Mesenchymal stem cell (in vitro differentiated cells and primary cell): ENCODE measurements at regions not wholly inside any gene's neighbourhood (a gene's known extent, or its start where the extent isn't known, plus 50 kb on each side); places are given as distances from the start of the nearest gene placed in this dataset.

ENCODE experiments used
- DNase-seq: peaks from one replicate; pipeline ENCODE4 v3.0.0-alpha.2; 2013
- H2AFZ ChIP-seq: one replicate; pipeline ENCODE4 v1.6.1; 2013; ENCODE audit warnings: low read depth, mild to moderate bottlenecking, control low read depth, inconsistent platforms, low read length, moderate library complexity
- H2AK5ac ChIP-seq: 2 replicates; pipeline ENCODE4 v1.6.1; 2013; ENCODE audit warnings: low read length, moderate library complexity, mild to moderate bottlenecking, inconsistent platforms; ENCODE audit not compliant: severe bottlenecking
- H2BK120ac ChIP-seq: one replicate; pipeline ENCODE4 v1.6.1; 2013; ENCODE audit warnings: low read depth, mild to moderate bottlenecking, inconsistent platforms, low read length, moderate library complexity
- H2BK12ac ChIP-seq, 2 experiments: one replicate each; pipeline ENCODE4 v1.6.1; 2013; ENCODE audit warnings: inconsistent platforms in 2 of 2, low read length in 2 of 2, mild to moderate bottlenecking in 2 of 2, moderate library complexity in 2 of 2, control low read depth in 1 of 2
- H2BK15ac ChIP-seq: one replicate; pipeline ENCODE4 v1.6.1; 2013; ENCODE audit warnings: mild to moderate bottlenecking, low read depth, inconsistent platforms; ENCODE audit not compliant: poor library complexity, severe bottlenecking
- H2BK5ac ChIP-seq: 2 replicates; pipeline ENCODE4 v1.6.1; 2013; ENCODE audit warnings: low read depth, mild to moderate bottlenecking, low read length, control low read depth, inconsistent platforms; ENCODE audit not compliant: poor library complexity, severe bottlenecking
- H3K14ac ChIP-seq, 2 experiments: one replicate each; pipeline ENCODE4 v1.6.1; 2013; ENCODE audit warnings: inconsistent platforms in 2 of 2, low read length in 2 of 2, control low read depth in 1 of 2, mild to moderate bottlenecking in 1 of 2, moderate library complexity in 1 of 2
- H3K18ac ChIP-seq, 2 experiments: one replicate each; pipeline ENCODE4 v1.6.1; 2013; ENCODE audit warnings: inconsistent platforms in 2 of 2, low read length in 2 of 2, control low read depth in 1 of 2, low read depth in 1 of 2, mild to moderate bottlenecking in 1 of 2
- H3K23ac ChIP-seq, 2 experiments: one replicate each; pipeline ENCODE4 v1.6.1; 2013; ENCODE audit warnings: inconsistent platforms in 2 of 2, low read length in 2 of 2, mild to moderate bottlenecking in 2 of 2, moderate library complexity in 2 of 2, control low read depth in 1 of 2
- H3K27ac ChIP-seq: 2 replicates; pipeline ENCODE4 v1.5.1; 2013; ENCODE audit warnings: mild to moderate bottlenecking, moderate library complexity, low read length, control low read depth, inconsistent platforms; ENCODE audit not compliant: poor library complexity, severe bottlenecking
- H3K27me3 ChIP-seq, 2 experiments: 2 replicates each; pipeline versions ENCODE4 v1.6.1 to v1.7.0; 2013; ENCODE audit warnings: low read length in 2 of 2, mild to moderate bottlenecking in 2 of 2, moderate library complexity in 2 of 2, control low read depth in 1 of 2, inconsistent platforms in 1 of 2; ENCODE audit not compliant: control insufficient read depth in 1 of 2, insufficient read depth in 1 of 2
- H3K36me3 ChIP-seq, 2 experiments: 2 replicates each; pipeline versions ENCODE4 v1.6.1 to v1.7.0; 2013; ENCODE audit warnings: low read length in 2 of 2, control low read depth in 1 of 2, inconsistent platforms in 1 of 2, low read depth in 1 of 2, mild to moderate bottlenecking in 1 of 2; ENCODE audit not compliant: insufficient read depth in 2 of 2, control insufficient read depth in 1 of 2
- H3K4ac ChIP-seq, 2 experiments: one replicate each; pipeline ENCODE4 v1.6.1; 2013; ENCODE audit warnings: inconsistent platforms in 2 of 2, low read length in 2 of 2, mild to moderate bottlenecking in 2 of 2, moderate library complexity in 2 of 2, control low read depth in 1 of 2, low read depth in 1 of 2
- H3K4me1 ChIP-seq: 2 replicates; pipeline ENCODE4 v1.6.1; 2013; ENCODE audit warnings: low read depth, low read length, control low read depth; ENCODE audit not compliant: control insufficient read depth, insufficient read depth
- H3K4me2 ChIP-seq: 2 replicates; pipeline ENCODE4 v1.6.1; 2013; ENCODE audit warnings: low read length, mild to moderate bottlenecking, inconsistent platforms; ENCODE audit not compliant: poor library complexity, severe bottlenecking
- H3K4me3 ChIP-seq, 2 experiments: 2 replicates each; pipeline versions ENCODE4 v1.5.1 to v1.7.0; 2013; ENCODE audit warnings: low read length in 2 of 2, mild to moderate bottlenecking in 2 of 2, control low read depth in 1 of 2, low read depth in 1 of 2; ENCODE audit not compliant: insufficient read depth in 1 of 2
- H3K79me1 ChIP-seq: replicated peaks from 2 replicates; pipeline ENCODE4 v1.6.1; 2013; ENCODE audit warnings: mild to moderate bottlenecking, control low read depth, low read length, inconsistent platforms; ENCODE audit not compliant: poor library complexity, severe bottlenecking
- H3K9ac ChIP-seq: 2 replicates; pipeline ENCODE4 v1.7.0; 2013; ENCODE audit warnings: mild to moderate bottlenecking, low read length, moderate library complexity
- H3K9me3 ChIP-seq: 2 replicates; pipeline ENCODE4 v1.7.0; 2013; ENCODE audit warnings: mild to moderate bottlenecking, low read length; ENCODE audit not compliant: control insufficient read depth
- H4K8ac ChIP-seq: one replicate; pipeline ENCODE4 v1.6.1; 2013; ENCODE audit warnings: inconsistent platforms, mild to moderate bottlenecking, low read length, moderate library complexity
- H4K91ac ChIP-seq: one replicate; pipeline ENCODE4 v1.6.1; 2013; ENCODE audit warnings: mild to moderate bottlenecking, low read length, inconsistent platforms
- WGBS: methylation state at CpG from one replicate; pipeline ENCODE4 v1.1.7; 2013; ENCODE audit warnings: mixed read lengths; 5-methylcytosine and 5-hydroxymethylcytosine counted together

- H2AFZ ChIP-seq: no peak overlapping the region
- H3K23ac ChIP-seq: no peak overlapping the region
- no peak overlapping the region for H3K27ac ChIP-seq
- no peak overlapping the region for H4K91ac ChIP-seq
- H2BK120ac ChIP-seq: no peak overlapping the region
- H2AK5ac ChIP-seq: no peak overlapping the region
- no peak overlapping the region for H3K4me3 ChIP-seq
- no peak overlapping the region for H4K8ac ChIP-seq
- H3K4ac ChIP-seq: no peak overlapping the region
- no peak overlapping the region for H2BK12ac ChIP-seq
- no peak overlapping the region for H3K4me2 ChIP-seq
- no peak overlapping the region for H3K9ac ChIP-seq
- no peak overlapping the region for H2BK15ac ChIP-seq
- no peaks in the 10 kb centered on the region for H3K27me3 ChIP-seq
- H3K36me3 ChIP-seq: no peaks in the 10 kb centered on the region
- H3K14ac ChIP-seq: no peak overlapping the region
- no peak overlapping the region for H3K18ac ChIP-seq
- no peak overlapping the region for H2BK5ac ChIP-seq
- H3K9me3 ChIP-seq: no peaks in the 10 kb centered on the region
- 40% methylated on average over 2 of the region's 2 CpGs for WGBS
- no peaks in the 10 kb centered on the region for H3K79me1 ChIP-seq
- no peaks in the 10 kb centered on the region for H3K4me1 ChIP-seq
- DNase-seq: no peak
Measured at GRCh38 chr6:54050750-54051149, 60.5 kb upstream of the MLIP start.

DNA sequence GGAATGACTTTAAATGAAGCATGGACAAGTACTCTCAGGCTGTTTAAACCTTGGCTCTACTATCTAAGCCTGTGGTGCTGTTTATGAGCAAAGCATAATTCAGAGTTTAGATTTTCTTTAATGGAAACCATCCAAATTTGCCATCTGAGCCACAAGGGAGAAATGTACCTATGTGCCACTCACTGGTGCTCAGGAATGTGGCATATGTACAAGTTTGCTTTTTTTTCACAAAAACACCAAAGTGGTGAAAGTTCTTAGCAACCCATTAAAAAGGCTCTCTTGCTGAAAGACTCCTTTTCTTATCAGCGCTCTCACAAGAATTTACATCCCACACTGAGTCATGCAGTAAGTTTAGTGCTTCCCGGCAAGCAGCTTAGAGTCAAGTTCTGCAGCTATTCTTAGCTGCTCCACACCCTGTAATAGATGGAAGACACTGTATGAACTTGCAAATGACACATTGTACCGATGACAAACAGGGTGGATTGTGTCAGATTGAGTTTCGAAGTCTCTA is 57.3 kb upstream of the MLIP start:
- 0% methylated on average over 4 of the region's 4 CpGs for WGBS
- no peak overlapping the region for H3K14ac ChIP-seq

GRCh38 chr6:54056105-54056504 is 55.1 kb upstream of the MLIP start:
- H3K23ac ChIP-seq: no peak overlapping the region
- no peaks in the 10 kb centered on the region for H3K4me1 ChIP-seq
- H3K27ac ChIP-seq: no peak overlapping the region
- no peak overlapping the region for H2BK15ac ChIP-seq
- H3K27me3 ChIP-seq: no peaks in the 10 kb centered on the region
- H2BK120ac ChIP-seq: peak overlapping the region; percentile 15
- H3K36me3 ChIP-seq: no peaks in the 10 kb centered on the region
- H2AFZ ChIP-seq: no peak overlapping the region
- no peak overlapping the region for H4K8ac ChIP-seq
- H4K91ac ChIP-seq: no peak overlapping the region
- no peaks in the 10 kb centered on the region for H3K9me3 ChIP-seq
- WGBS: 79% methylated on average over 3 of the region's 3 CpGs
- no peak overlapping the region for H3K18ac ChIP-seq
- H3K14ac ChIP-seq: no peak overlapping the region
- H3K4me2 ChIP-seq: no peak overlapping the region
- no peak overlapping the region for H2AK5ac ChIP-seq
- no peak overlapping the region for H3K9ac ChIP-seq
- peak overlapping the region; percentile 42 to 93 for H2BK12ac ChIP-seq
- DNase-seq: no peak
- no peak overlapping the region for H3K4me3 ChIP-seq
- no peak overlapping the region for H3K4ac ChIP-seq
- no peak overlapping the region for H2BK5ac ChIP-seq
- H3K79me1 ChIP-seq: no peaks in the 10 kb centered on the region

More for the DNA sequence above, 57.3 kb upstream of the MLIP start:
- Histone ChIP-seq H3K9ac (peak overlapping the region; percentile 61), H3K4ac (no peak overlapping the region), H2BK12ac (no peak overlapping the region), H3K4me2 (no peak overlapping the region), H3K23ac (no peak overlapping the region), H4K8ac (no peak overlapping the region), H3K9me3 (no peaks in the 10 kb centered on the region), H3K4me3 (peak overlapping the region in 1 of 2 experiments; percentile 35), H3K36me3 (no peaks in the 10 kb centered on the region), H2BK15ac (no peak overlapping the region), H3K27me3 (no peaks in the 10 kb centered on the region), H3K27ac (peak overlapping the region; percentile 70), H2BK5ac (no peak overlapping the region), H2BK120ac (no peak overlapping the region), H3K4me1 (no peaks in the 10 kb centered on the region), H3K18ac (no peak overlapping the region), H4K91ac (no peak overlapping the region), H3K79me1 (no peaks in the 10 kb centered on the region), H2AFZ (no peak overlapping the region), H2AK5ac (no peak overlapping the region)
- DNase-seq: peak; percentile 95

- H3K4me2 ChIP-seq: no peak overlapping the region
- no peak overlapping the region for H3K27ac ChIP-seq
- H2BK15ac ChIP-seq: no peak overlapping the region
- no peak overlapping the region for H2BK5ac ChIP-seq
- H3K79me1 ChIP-seq: no peaks in the 10 kb centered on the region
- H3K27me3 ChIP-seq: no peaks in the 10 kb centered on the region
- no peak for DNase-seq
- H3K23ac ChIP-seq: no peak overlapping the region
- no peak overlapping the region for H2BK120ac ChIP-seq
- no peak overlapping the region for H3K4ac ChIP-seq
- no peak overlapping the region for H3K4me3 ChIP-seq
- H4K8ac ChIP-seq: no peak overlapping the region
- no peaks in the 10 kb centered on the region for H3K9me3 ChIP-seq
- WGBS: 100% methylated on average over 1 of the region's 1 CpG
- no peak overlapping the region for H3K14ac ChIP-seq
- H2AK5ac ChIP-seq: no peak overlapping the region
- no peaks in the 10 kb centered on the region for H3K4me1 ChIP-seq
- no peak overlapping the region for H2AFZ ChIP-seq
- H3K9ac ChIP-seq: no peak overlapping the region
- H4K91ac ChIP-seq: no peak overlapping the region
- H3K36me3 ChIP-seq: no peaks in the 10 kb centered on the region
- H3K18ac ChIP-seq: no peak overlapping the region
- no peak overlapping the region for H2BK12ac ChIP-seq
Measured at GRCh38 chr6:54057058-54057457, 54.2 kb upstream of the MLIP start.
